Neuronal stem cell (in vitro differentiated cells): ENCODE measurements at regions not wholly inside any gene's neighbourhood (a gene's known extent, or its start where the extent isn't known, plus 50 kb on each side); places are given as distances from the start of the nearest gene placed in this dataset.
"Not testable (repeated sequence)": the region's sequence is repeated elsewhere in the genome, so short reads cannot be mapped to it uniquely, and the experiment has no call there.

ENCODE experiments used
- DNase-seq: peaks from one replicate; pipeline ENCODE4 v3.0.0-alpha.2; 2013; ENCODE audit warnings: low spot score
- H2AFZ ChIP-seq: one replicate; pipeline ENCODE4 v1.6.1; 2013; ENCODE audit warnings: mild to moderate bottlenecking, low read length, inconsistent platforms
- H2AK5ac ChIP-seq: 2 replicates; pipeline ENCODE4 v1.6.1; 2013; ENCODE audit warnings: low read depth, mild to moderate bottlenecking, inconsistent platforms, low read length, moderate library complexity, mixed read lengths
- H2BK120ac ChIP-seq: 2 replicates; pipeline ENCODE4 v1.6.1; 2013; ENCODE audit warnings: low read depth, mild to moderate bottlenecking, inconsistent platforms, low read length, moderate library complexity, mixed read lengths
- H2BK12ac ChIP-seq: one replicate; pipeline ENCODE4 v1.6.1; 2013; ENCODE audit warnings: low read length, inconsistent platforms
- H2BK15ac ChIP-seq: 2 replicates; pipeline ENCODE4 v1.6.1; 2013; ENCODE audit warnings: mild to moderate bottlenecking, low read length, inconsistent platforms, mixed read lengths
- H2BK5ac ChIP-seq: one replicate; pipeline ENCODE4 v1.6.1; 2013; ENCODE audit warnings: inconsistent platforms, mild to moderate bottlenecking, low read length, moderate library complexity
- H3K14ac ChIP-seq: one replicate; pipeline ENCODE4 v1.6.1; 2013; ENCODE audit warnings: low read length, inconsistent platforms
- H3K18ac ChIP-seq: 2 replicates; pipeline ENCODE4 v1.6.1; 2013; ENCODE audit warnings: low read length, inconsistent platforms
- H3K23ac ChIP-seq: 2 replicates; pipeline ENCODE4 v1.6.1; 2013; ENCODE audit warnings: low read depth, mild to moderate bottlenecking, mixed read lengths, low read length, inconsistent platforms; ENCODE audit not compliant: poor library complexity
- H3K27ac ChIP-seq: replicated peaks from 3 replicates; pipeline ENCODE4 v1.5.1; 2013; ENCODE audit warnings: low read length, inconsistent platforms
- H3K27me3 ChIP-seq, 3 experiments: 2 replicates each; pipeline ENCODE4 v1.6.1; 2013; ENCODE audit warnings: low read length in 3 of 3, mild to moderate bottlenecking in 2 of 3, inconsistent platforms in 1 of 3, low read depth in 1 of 3, mixed read lengths in 1 of 3, moderate library complexity in 1 of 3; ENCODE audit not compliant: control insufficient read depth in 3 of 3, insufficient read depth in 3 of 3
- H3K36me3 ChIP-seq, 2 donors: replicated peaks in 1 of 2; 2 replicates each; pipeline ENCODE4 v1.6.1; 2013; ENCODE audit warnings: low read length in 2 of 2; ENCODE audit not compliant: control insufficient read depth in 2 of 2, insufficient read depth in 2 of 2
- H3K4ac ChIP-seq: 2 replicates; pipeline ENCODE4 v1.6.1; 2013; ENCODE audit warnings: inconsistent platforms, mild to moderate bottlenecking, low read length, moderate library complexity
- H3K4me1 ChIP-seq, 2 donors: 1 replicate in 1 of 2; 2 replicates in 1 of 2; pipeline ENCODE4 v1.6.1; 2013; ENCODE audit warnings: low read length in 2 of 2, low read depth in 1 of 2; ENCODE audit not compliant: control insufficient read depth in 2 of 2, insufficient read depth in 1 of 2
- H3K4me2 ChIP-seq: one replicate; pipeline ENCODE4 v1.6.1; 2013; ENCODE audit warnings: mild to moderate bottlenecking, low read length, inconsistent platforms; ENCODE audit not compliant: insufficient read depth, poor library complexity, severe bottlenecking
- H3K4me3 ChIP-seq, 2 donors: 2 replicates each; pipeline ENCODE4 v1.5.1; 2013; ENCODE audit warnings: low read length in 2 of 2, mild to moderate bottlenecking in 2 of 2, inconsistent platforms in 1 of 2, moderate library complexity in 1 of 2
- H3K79me1 ChIP-seq: one replicate; pipeline ENCODE4 v1.6.1; 2013; ENCODE audit warnings: low read depth, mild to moderate bottlenecking, inconsistent platforms, low read length, moderate library complexity
- H3K9ac ChIP-seq: one replicate; pipeline ENCODE4 v1.6.1; 2013; ENCODE audit warnings: mild to moderate bottlenecking, low read depth, low read length, inconsistent platforms; ENCODE audit not compliant: poor library complexity
- H3K9me3 ChIP-seq, 2 donors: replicated peaks in 1 of 2; 2 replicates each; pipeline versions ENCODE3 to v1.6.1; 2013; ENCODE audit warnings: low read length in 2 of 2, mild to moderate bottlenecking in 2 of 2, inconsistent platforms in 1 of 2, low read depth in 1 of 2, mixed read lengths in 1 of 2, moderate library complexity in 1 of 2; ENCODE audit not compliant: control insufficient read depth in 2 of 2, insufficient read depth in 1 of 2
- H4K8ac ChIP-seq: one replicate; pipeline ENCODE4 v1.6.1; 2013; ENCODE audit warnings: low read depth, mild to moderate bottlenecking, inconsistent platforms, low read length, moderate library complexity
- H4K91ac ChIP-seq: one replicate; pipeline ENCODE4 v1.6.1; 2013; ENCODE audit warnings: low read length, low read depth, mild to moderate bottlenecking, inconsistent platforms; ENCODE audit not compliant: poor library complexity
- WGBS, 2 donors: extraction: QIAGEN DNeasy Blood & Tissue Kit; methylation state at CpG; one replicate each; pipeline ENCODE4 v1.1.7; 2013; ENCODE audit warnings: missing lambda C conversion rate in 2 of 2, mixed read lengths in 1 of 2; ENCODE audit not compliant: insufficient read length in 2 of 2, insufficient replicate concordance in 1 of 2; ENCODE audit errors: extremely low coverage in 2 of 2; 5-methylcytosine and 5-hydroxymethylcytosine counted together

GRCh38 chr9:31908891-31909480 lies 475.5 kb upstream of the ACO1 start:
- H3K4me3 ChIP-seq, result no peak overlapping the region
- no peak overlapping the region for H3K4me2 ChIP-seq
- no peak overlapping the region for H2BK5ac ChIP-seq
- no peak overlapping the region for H4K91ac ChIP-seq
- DNase-seq, result no peak
- H3K14ac ChIP-seq, result no peak overlapping the region
- no peak overlapping the region for H3K23ac ChIP-seq
- H3K18ac ChIP-seq, result no peak overlapping the region
- no peak overlapping the region for H3K9ac ChIP-seq
- H2AFZ ChIP-seq, result no peak overlapping the region
- H3K9me3 ChIP-seq, result peaks cover 0 to 2% of the 10 kb centered on the region in 2 donors
- no peaks in the 10 kb centered on the region for H3K79me1 ChIP-seq
- H3K4me1 ChIP-seq, result no peaks in the 10 kb centered on the region
- no CpG with 5 or more reads among the region's 11 CpGs for WGBS, 2 donors
- H2BK15ac ChIP-seq, result no peak overlapping the region
- H3K4ac ChIP-seq, result no peak overlapping the region
- H2AK5ac ChIP-seq, result no peak overlapping the region
- no peak overlapping the region for H2BK120ac ChIP-seq
- H3K27ac ChIP-seq, result no peak overlapping the region
- H4K8ac ChIP-seq, result no peak overlapping the region
- H3K36me3 ChIP-seq, result no peaks in the 10 kb centered on the region
- no peaks in the 10 kb centered on the region for H3K27me3 ChIP-seq
- H2BK12ac ChIP-seq, result no peak overlapping the region

GRCh38 chr9:31912636-31913035 lies 471.8 kb upstream of the ACO1 start:
- Histone ChIP-seq H2AK5ac (no peak overlapping the region), H4K8ac (no peak overlapping the region), H4K91ac (no peak overlapping the region), H3K4me3 (no peak overlapping the region), H3K27ac (no peak overlapping the region), H3K4ac (no peak overlapping the region), H3K4me2 (no peak overlapping the region), H3K36me3 (no peaks in the 10 kb centered on the region), H3K9me3 (no peaks in the 10 kb centered on the region), H3K14ac (no peak overlapping the region), H2BK12ac (no peak overlapping the region), H2AFZ (no peak overlapping the region), H3K9ac (no peak overlapping the region), H3K18ac (no peak overlapping the region), H3K79me1 (no peaks in the 10 kb centered on the region), H3K4me1 (no peaks in the 10 kb centered on the region), H3K27me3 (no peaks in the 10 kb centered on the region), H2BK120ac (no peak overlapping the region), H2BK15ac (no peak overlapping the region), H3K23ac (no peak overlapping the region), H2BK5ac (no peak overlapping the region)
- DNase-seq, result no peak

GRCh38 chr9:31916591-31917241 lies 467.7 kb upstream of the ACO1 start:
- WGBS, 2 donors, result no CpG with 5 or more reads among the region's 2 CpGs
- Histone ChIP-seq H3K4me1 (no peaks in the 10 kb centered on the region), H2BK120ac (no peak overlapping the region)

GRCh38 chr9:31937737-31938136 lies 446.7 kb upstream of the ACO1 start:
- H3K36me3 ChIP-seq, H3K14ac ChIP-seq, H2BK120ac ChIP-seq, H2BK5ac ChIP-seq, H2AK5ac ChIP-seq, H3K4me3 ChIP-seq, H3K4me1 ChIP-seq, H4K8ac ChIP-seq, H2BK12ac ChIP-seq, H3K9ac ChIP-seq, H2BK15ac ChIP-seq, H3K27me3 ChIP-seq, H2AFZ ChIP-seq, H3K23ac ChIP-seq, H3K27ac ChIP-seq, H3K9me3 ChIP-seq, H3K79me1 ChIP-seq, H3K18ac ChIP-seq, H3K4ac ChIP-seq, DNase-seq, H4K91ac ChIP-seq, H3K4me2 ChIP-seq: not testable (repeated sequence)
- no CpG with 5 or more reads among the region's 13 CpGs for WGBS, 2 donors

More at GRCh38 chr9:31916591-31917241, 467.7 kb upstream of the ACO1 start:
- Histone ChIP-seq H2AFZ (no peak overlapping the region), H4K91ac (no peak overlapping the region), H4K8ac (no peak overlapping the region), H2BK5ac (no peak overlapping the region), H2AK5ac (no peak overlapping the region), H3K14ac (no peak overlapping the region), H3K27ac (no peak overlapping the region), H3K4me2 (no peak overlapping the region), H2BK15ac (no peak overlapping the region), H3K23ac (no peak overlapping the region), H3K4me3 (no peak overlapping the region), H3K27me3 (no peaks in the 10 kb centered on the region), H3K9ac (no peak overlapping the region), H3K18ac (no peak overlapping the region), H3K36me3 (no peaks in the 10 kb centered on the region), H3K79me1 (no peaks in the 10 kb centered on the region), H3K4ac (no peak overlapping the region), H3K9me3 (no peaks in the 10 kb centered on the region), H2BK12ac (no peak overlapping the region)
- no peak for DNase-seq
